ENCODE measurements at regions not wholly inside any gene's neighbourhood (a gene's known extent, or its start where the extent isn't known, plus 50 kb on each side); places are given as distances from the start of the nearest gene placed in this dataset.

DNA sequence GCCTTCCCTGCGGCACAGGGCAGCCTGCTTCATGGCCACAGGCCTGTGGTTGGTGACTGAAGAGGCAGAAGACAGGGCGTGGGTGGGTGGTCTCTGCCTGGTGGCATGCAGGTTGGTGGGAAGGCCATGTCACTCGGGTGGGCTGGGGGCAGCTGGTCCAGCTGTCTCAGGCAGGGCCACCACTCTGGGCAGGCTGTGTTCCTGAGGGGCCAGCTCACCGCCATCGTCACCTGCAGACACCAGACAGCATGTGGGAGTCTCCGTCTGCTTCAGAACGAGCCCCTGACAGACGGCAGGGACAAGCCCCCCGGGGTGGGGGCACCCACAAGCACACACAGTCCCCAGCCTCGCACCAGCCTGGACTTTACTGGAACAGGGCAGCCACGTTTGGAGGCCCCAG, 750.1 kb downstream of the BRD1 start:
- H3K79me2 ChIP-seq (ENCODE audit: insufficient read depth, low read length), result no peaks in the 10 kb centered on the region
- H3K4me1 ChIP-seq (ENCODE audit: insufficient read depth, low read length, poor library complexity, severe bottlenecking), result no peaks in the 10 kb centered on the region
- no peaks in the 10 kb centered on the region for H3K9me2 ChIP-seq (replicated peaks; ENCODE audit: low read depth, low read length)
- TF ChIP-seq, protein P1, sequence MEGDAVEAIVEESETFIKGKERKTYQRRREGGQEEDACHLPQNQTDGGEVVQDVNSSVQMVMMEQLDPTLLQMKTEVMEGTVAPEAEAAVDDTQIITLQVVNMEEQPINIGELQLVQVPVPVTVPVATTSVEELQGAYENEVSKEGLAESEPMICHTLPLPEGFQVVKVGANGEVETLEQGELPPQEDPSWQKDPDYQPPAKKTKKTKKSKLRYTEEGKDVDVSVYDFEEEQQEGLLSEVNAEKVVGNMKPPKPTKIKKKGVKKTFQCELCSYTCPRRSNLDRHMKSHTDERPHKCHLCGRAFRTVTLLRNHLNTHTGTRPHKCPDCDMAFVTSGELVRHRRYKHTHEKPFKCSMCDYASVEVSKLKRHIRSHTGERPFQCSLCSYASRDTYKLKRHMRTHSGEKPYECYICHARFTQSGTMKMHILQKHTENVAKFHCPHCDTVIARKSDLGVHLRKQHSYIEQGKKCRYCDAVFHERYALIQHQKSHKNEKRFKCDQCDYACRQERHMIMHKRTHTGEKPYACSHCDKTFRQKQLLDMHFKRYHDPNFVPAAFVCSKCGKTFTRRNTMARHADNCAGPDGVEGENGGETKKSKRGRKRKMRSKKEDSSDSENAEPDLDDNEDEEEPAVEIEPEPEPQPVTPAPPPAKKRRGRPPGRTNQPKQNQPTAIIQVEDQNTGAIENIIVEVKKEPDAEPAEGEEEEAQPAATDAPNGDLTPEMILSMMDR (conservative IDR thresholded peaks at IDR 0.05; ENCODE audit: low read length), result no peak
- no peak for TF ChIP-seq EZH2phosphoT487 (IDR thresholded peaks at IDR 0.05; ENCODE audit: borderline replicate concordance)
- H3K4me2 ChIP-seq (ENCODE audit: low read depth, low read length, poor library complexity, severe bottlenecking), result no peak overlapping the region
- no peaks in the 10 kb centered on the region; the same call in 1 of the 2 replicates for H3K9me3 ChIP-seq (ENCODE audit: insufficient read depth, low read depth, low read length)
- H3K9ac ChIP-seq (ENCODE audit: low read depth, low read length, poor library complexity, severe bottlenecking), result no peak overlapping the region
- no peaks in the 10 kb centered on the region for H3F3A ChIP-seq (ENCODE audit: low read depth)
- H2AFZ ChIP-seq (ENCODE audit: low read length), result no peak overlapping the region
- no peaks in the 10 kb centered on the region for H3K27me3 ChIP-seq (ENCODE audit: insufficient read depth, low read length, poor library complexity, severe bottlenecking)
- H3K4me3 ChIP-seq (ENCODE audit: low read length, poor library complexity, severe bottlenecking), result no peak overlapping the region
- no peaks in the 10 kb centered on the region for H4K20me1 ChIP-seq (ENCODE audit: insufficient read depth, low read length, poor library complexity, severe bottlenecking)
- no peaks in the 10 kb centered on the region for H3K36me3 ChIP-seq (ENCODE audit: insufficient read depth, low read length)

DNA sequence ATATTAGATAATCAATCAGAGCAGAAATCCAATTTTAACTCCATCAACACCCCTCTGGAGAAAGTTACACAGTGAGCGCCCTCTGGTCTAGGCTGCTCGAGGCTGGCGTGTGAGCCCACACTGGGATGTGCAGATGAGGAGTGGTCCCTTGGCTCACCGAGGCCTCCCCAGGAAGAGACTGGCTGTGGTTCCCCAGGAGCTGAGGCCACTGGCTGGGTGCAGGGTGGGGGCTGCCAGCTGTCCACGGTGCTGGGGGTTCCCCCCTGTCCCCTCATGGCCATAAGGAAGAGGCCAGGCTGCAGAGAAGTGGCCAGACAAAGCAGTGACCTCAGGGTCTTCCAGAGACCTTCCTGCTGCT, 750.7 kb downstream of the BRD1 start:
- Histone ChIP-seq H3K9me2 (replicated peaks; ENCODE audit: low read depth, low read length) (no peaks in the 10 kb centered on the region), H4K20me1 (ENCODE audit: insufficient read depth, low read length, poor library complexity, severe bottlenecking) (no peaks in the 10 kb centered on the region), H2AFZ (ENCODE audit: low read length) (no peak overlapping the region), H3K9me3 (ENCODE audit: insufficient read depth, low read depth, low read length) (no peaks in the 10 kb centered on the region; the same call in 1 of the 2 replicates), H3K79me2 (ENCODE audit: insufficient read depth, low read length) (no peaks in the 10 kb centered on the region), H3K9ac (ENCODE audit: low read depth, low read length, poor library complexity, severe bottlenecking) (no peak overlapping the region), H3K4me1 (ENCODE audit: insufficient read depth, low read length, poor library complexity, severe bottlenecking) (no peaks in the 10 kb centered on the region), H3K4me3 (ENCODE audit: low read length, poor library complexity, severe bottlenecking) (no peak overlapping the region), H3K27me3 (ENCODE audit: insufficient read depth, low read length, poor library complexity, severe bottlenecking) (no peaks in the 10 kb centered on the region), H3K36me3 (ENCODE audit: insufficient read depth, low read length) (no peaks in the 10 kb centered on the region), H3F3A (ENCODE audit: low read depth) (no peaks in the 10 kb centered on the region), H3K4me2 (ENCODE audit: low read depth, low read length, poor library complexity, severe bottlenecking) (no peak overlapping the region)
- TF ChIP-seq EZH2phosphoT487 (IDR thresholded peaks at IDR 0.05; ENCODE audit: borderline replicate concordance), result no peak
- TF ChIP-seq, protein P1 (conservative IDR thresholded peaks at IDR 0.05; ENCODE audit: low read length), result no peak

- TF ChIP-seq EZH2phosphoT487 (IDR thresholded peaks at IDR 0.05; ENCODE audit: borderline replicate concordance), result no peak
- TF ChIP-seq, protein P1 (conservative IDR thresholded peaks at IDR 0.05; ENCODE audit: low read length), result no peak
- Histone ChIP-seq H3K4me3 (ENCODE audit: low read length, poor library complexity, severe bottlenecking) (no peak overlapping the region), H3K4me1 (ENCODE audit: insufficient read depth, low read length, poor library complexity, severe bottlenecking) (no peaks in the 10 kb centered on the region), H2AFZ (ENCODE audit: low read length) (no peak overlapping the region), H3K9me3 (ENCODE audit: insufficient read depth, low read depth, low read length) (no peaks in the 10 kb centered on the region; the same call in 1 of the 2 replicates), H3F3A (ENCODE audit: low read depth) (no peaks in the 10 kb centered on the region), H3K9ac (ENCODE audit: low read depth, low read length, poor library complexity, severe bottlenecking) (no peak overlapping the region), H3K36me3 (ENCODE audit: insufficient read depth, low read length) (no peaks in the 10 kb centered on the region), H3K9me2 (replicated peaks; ENCODE audit: low read depth, low read length) (no peaks in the 10 kb centered on the region), H3K4me2 (ENCODE audit: low read depth, low read length, poor library complexity, severe bottlenecking) (no peak overlapping the region), H4K20me1 (ENCODE audit: insufficient read depth, low read length, poor library complexity, severe bottlenecking) (no peaks in the 10 kb centered on the region), H3K79me2 (ENCODE audit: insufficient read depth, low read length) (no peaks in the 10 kb centered on the region), H3K27me3 (ENCODE audit: insufficient read depth, low read length, poor library complexity, severe bottlenecking) (no peaks in the 10 kb centered on the region)
Observed at GRCh38 chr22:49076300-49077035, 751.2 kb downstream of the BRD1 start.
